ENCODE measurements at regions not wholly inside any gene's neighbourhood (a gene's known extent, or its start where the extent isn't known, plus 50 kb on each side); places are given as distances from the start of the nearest gene placed in this dataset.

DNA sequence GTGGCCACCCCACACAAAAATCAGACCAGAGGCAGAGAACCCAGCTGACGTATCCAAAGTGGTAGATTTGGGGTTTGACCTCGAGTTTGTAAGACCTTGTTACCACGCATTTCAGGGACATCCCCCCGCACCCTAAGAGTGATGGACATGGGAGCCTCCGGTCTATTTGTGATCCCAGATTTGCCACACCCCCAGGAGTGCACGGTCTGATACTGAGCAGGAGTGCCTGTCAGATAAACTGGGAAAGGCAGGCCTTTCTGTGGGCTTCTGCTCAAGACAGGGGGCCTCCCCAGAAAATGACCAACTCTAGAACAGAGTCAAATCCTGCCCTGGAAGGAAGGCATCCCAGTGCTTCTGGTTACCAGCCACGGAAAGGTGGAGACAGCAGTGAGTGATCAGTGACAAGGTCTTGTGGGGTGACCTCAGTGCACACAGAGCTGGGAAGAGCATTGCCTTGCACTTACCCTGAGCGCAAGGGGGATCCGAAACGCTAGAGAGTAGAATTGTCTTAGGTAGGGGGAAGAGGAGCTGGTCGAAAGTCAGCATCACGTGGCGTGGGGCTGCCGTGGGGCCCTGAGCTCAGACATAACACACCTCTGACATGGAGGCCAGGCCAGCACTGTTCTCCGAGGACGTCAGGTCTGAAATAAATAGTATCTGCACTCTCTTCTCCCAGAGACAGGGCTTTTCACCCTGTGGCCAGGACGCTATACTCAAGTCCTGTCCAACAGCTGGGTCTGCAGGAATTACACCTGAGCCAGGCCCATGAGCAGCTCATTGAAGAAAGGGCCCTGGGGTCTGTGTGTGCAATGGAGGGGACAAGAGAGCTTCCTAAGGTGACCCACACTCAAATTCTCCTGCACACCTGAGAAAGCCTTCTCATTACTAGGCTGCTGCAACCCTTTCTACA, 242.4 kb upstream of the SALL3 start:
- no peak overlapping the region for H3K4me3 ChIP-seq (ENCODE audit: control insufficient read depth, low read depth, low read length)
- no peak for TF ChIP-seq CTCF (IDR thresholded peaks at IDR 0.05; ENCODE audit: control insufficient read depth, insufficient read depth, low read depth, low read length, missing control alignments)
- DNase-seq (ENCODE audit: low read depth) = no peak

GRCh38 chr18:78738076-78738690, 241.4 kb upstream of the SALL3 start:
- DNase-seq (ENCODE audit: low read depth) = no peak
- H3K4me3 ChIP-seq (ENCODE audit: control insufficient read depth, low read depth, low read length) = no peak overlapping the region
- TF ChIP-seq CTCF (IDR thresholded peaks at IDR 0.05; ENCODE audit: control insufficient read depth, insufficient read depth, low read depth, low read length, missing control alignments) = no peak

GRCh38 chr18:78739115-78739514, 240.5 kb upstream of the SALL3 start:
- no peak for DNase-seq (ENCODE audit: low read depth)
- TF ChIP-seq CTCF (IDR thresholded peaks at IDR 0.05; ENCODE audit: control insufficient read depth, insufficient read depth, low read depth, low read length, missing control alignments) = no peak
- H3K4me3 ChIP-seq (ENCODE audit: control insufficient read depth, low read depth, low read length) = no peak overlapping the region

- no peak for DNase-seq (ENCODE audit: low read depth)
- no peak overlapping the region for H3K4me3 ChIP-seq (ENCODE audit: control insufficient read depth, low read depth, low read length)
- TF ChIP-seq CTCF (IDR thresholded peaks at IDR 0.05; ENCODE audit: control insufficient read depth, insufficient read depth, low read depth, low read length, missing control alignments) = no peak
Measured at GRCh38 chr18:78739882-78740677, 239.5 kb upstream of the SALL3 start.

DNA sequence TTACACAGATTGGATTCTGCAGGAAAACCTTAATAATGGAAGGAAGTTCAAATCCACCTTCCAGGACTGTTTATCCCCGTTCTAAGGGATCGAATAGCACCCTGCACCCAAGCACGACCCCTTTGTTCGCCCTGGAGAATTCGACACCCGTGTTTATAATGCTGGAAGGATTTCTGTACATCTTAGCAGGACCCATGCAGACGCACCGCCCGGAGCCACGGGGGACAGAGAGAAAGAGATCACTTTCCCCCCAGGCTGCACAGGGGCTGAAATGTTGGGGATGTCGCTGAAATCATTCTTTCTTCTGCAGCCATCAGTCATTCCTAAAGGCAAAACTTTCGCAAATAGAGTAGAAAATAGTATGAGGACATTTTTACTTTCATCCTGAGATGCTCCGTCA, 238.7 kb upstream of the SALL3 start:
- TF ChIP-seq CTCF (IDR thresholded peaks at IDR 0.05; ENCODE audit: control insufficient read depth, insufficient read depth, low read depth, low read length, missing control alignments) = no peak
- H3K4me3 ChIP-seq (ENCODE audit: control insufficient read depth, low read depth, low read length) = no peak overlapping the region
- no peak for DNase-seq (ENCODE audit: low read depth)

- H3K4me3 ChIP-seq (ENCODE audit: control insufficient read depth, low read depth, low read length) = no peak overlapping the region
- no peak for TF ChIP-seq CTCF (IDR thresholded peaks at IDR 0.05; ENCODE audit: control insufficient read depth, insufficient read depth, low read depth, low read length, missing control alignments)
- DNase-seq (ENCODE audit: low read depth) = no peak
Measured at GRCh38 chr18:78741381-78742217, 238.0 kb upstream of the SALL3 start.

All from AG09309 (cell line).